ENCODE measurements at regions not wholly inside any gene's neighbourhood (a gene's known extent, or its start where the extent isn't known, plus 50 kb on each side); places are given as distances from the start of the nearest gene placed in this dataset.

GRCh38 chr20:55103188-55103587, 627.8 kb downstream of the DOK5 start:
- TF ChIP-seq CTCF (IDR thresholded peaks at IDR 0.05; ENCODE audit: low read depth, low read length) (no peak), POLR2A (IDR thresholded peaks at IDR 0.05; ENCODE audit: extremely low read depth, insufficient read length) (no peak), MAX (IDR thresholded peaks at IDR 0.05; ENCODE audit: low read depth, low read length) (no peak), MYC (IDR thresholded peaks at IDR 0.05; ENCODE audit: low read depth, low read length) (no peak)
